ENCODE measurements at regions not wholly inside any gene's neighbourhood (a gene's known extent, or its start where the extent isn't known, plus 50 kb on each side); places are given as distances from the start of the nearest gene placed in this dataset.
"Not testable (repeated sequence)": the region's sequence is repeated elsewhere in the genome, so short reads cannot be mapped to it uniquely, and the experiment has no call there.

- Histone ChIP-seq H3F3A (replicated peaks; ENCODE audit: insufficient read depth) (peaks cover 3% of the 10 kb centered on the region), H3K4me3 (ENCODE audit: low read depth in 2 of 2, low read length in 1 of 2) (no peak overlapping the region), H3K79me2 (ENCODE audit: insufficient read depth) (no peaks in the 10 kb centered on the region), H3K4me2 (no peak overlapping the region), H4K20me1 (ENCODE audit: insufficient read depth) (no peaks in the 10 kb centered on the region), H3K9me3 (no peaks in the 10 kb centered on the region), H3K27me3 (ENCODE audit: insufficient read depth) (no peaks in the 10 kb centered on the region), H3K9me2 (no peaks in the 10 kb centered on the region), H3K27ac (ENCODE audit: low read depth in 2 of 2, low read length in 1 of 2) (peak overlapping the region in 1 of 2 experiments; percentile 67; a peak in 2 of 4 replicates), H3K9ac (no peak overlapping the region), H3K36me3 (replicated peaks in 1 of 2; ENCODE audit: control insufficient read depth in 1 of 2, insufficient read depth in 2 of 2, low read length in 1 of 2) (no peaks in the 10 kb centered on the region), H2AFZ (ENCODE audit: low read depth) (no peak overlapping the region), H3K4me1 (ENCODE audit: control insufficient read depth in 1 of 2, insufficient read depth in 2 of 2, low read depth in 1 of 2, low read length in 1 of 2) (peaks cover 3 to 8% of the 10 kb centered on the region in 2 experiments; a peak in 2 of 4 replicates)
- TF ChIP-seq ZBTB33 (IDR thresholded peaks at IDR 0.05; ENCODE audit: borderline replicate concordance, low read depth) (no peak), USF1 (IDR thresholded peaks at IDR 0.05; ENCODE audit: borderline replicate concordance, low read depth) (no peak), ELF1 (IDR thresholded peaks at IDR 0.05) (no peak), USF2 (IDR thresholded peaks at IDR 0.05; ENCODE audit: borderline replicate concordance, low read depth, low read length) (no peak), MAX (IDR thresholded peaks at IDR 0.05; ENCODE audit: low read depth) (no peak), TAF1 (IDR thresholded peaks at IDR 0.05; ENCODE audit: borderline replicate concordance, low read depth, low read length) (no peak), FOXJ3 (CRISPR knock-in tag; IDR thresholded peaks at IDR 0.05) (no peak), JUND (IDR thresholded peaks at IDR 0.05) (no peak), TEAD4 (IDR thresholded peaks at IDR 0.05; ENCODE audit: borderline replicate concordance, insufficient read depth) (no peak), POLR2AphosphoS5 (IDR thresholded peaks at IDR 0.05; ENCODE audit: low read depth, low read length) (no peak), NFIC (IDR thresholded peaks at IDR 0.05; ENCODE audit: borderline replicate concordance) (no peak), MXI1 (IDR thresholded peaks at IDR 0.05; ENCODE audit: low read depth, low read length) (no peak), NRF1 (IDR thresholded peaks at IDR 0.05; ENCODE audit: low read depth, low read length) (no peak)
- ChIA-PET POLR2A (no interaction called here), CTCF (interaction anchor here (0.9 to 1.0 kb wide), 3 partner anchors 14 to 167 kb away, joined by 3 to 4 read pairs (median 3); no protein-coding TSS in a partner anchor)
- no peak for DNase-seq
- WGBS (ENCODE audit: low lambda C conversion rate) = 92% methylated on average over 2 of the region's 2 CpGs
Measured at GRCh38 chr6:151181706-151182363, 57.9 kb upstream of the AKAP12 start.

- H3K9ac ChIP-seq; H3K9me2 ChIP-seq; H3K4me2 ChIP-seq; H3K79me2 ChIP-seq (ENCODE audit: insufficient read depth); DNase-seq; H3K4me3 ChIP-seq (ENCODE audit: low read depth in 2 of 2, low read length in 1 of 2); H3K4me1 ChIP-seq (ENCODE audit: control insufficient read depth in 1 of 2, insufficient read depth in 2 of 2, low read depth in 1 of 2, low read length in 1 of 2); H2AFZ ChIP-seq (ENCODE audit: low read depth); H3F3A ChIP-seq (replicated peaks; ENCODE audit: insufficient read depth); POLR2A ChIA-PET; H3K27ac ChIP-seq (ENCODE audit: low read depth in 2 of 2, low read length in 1 of 2); H4K20me1 ChIP-seq (ENCODE audit: insufficient read depth); H3K9me3 ChIP-seq; H3K36me3 ChIP-seq (replicated peaks in 1 of 2; ENCODE audit: control insufficient read depth in 1 of 2, insufficient read depth in 2 of 2, low read length in 1 of 2); H3K27me3 ChIP-seq (ENCODE audit: insufficient read depth): not testable (repeated sequence)
- 84% methylated on average over 6 of the region's 6 CpGs for WGBS (ENCODE audit: low lambda C conversion rate)
- CTCF ChIA-PET = interaction anchor here (1.0 kb wide), 1 partner anchor 13 kb away, joined by 3 read pairs; no protein-coding TSS in a partner anchor
Measured at GRCh38 chr6:151182958-151183357, 56.8 kb upstream of the AKAP12 start.
